ENCODE measurements at regions not wholly inside any gene's neighbourhood (a gene's known extent, or its start where the extent isn't known, plus 50 kb on each side); places are given as distances from the start of the nearest gene placed in this dataset.

- DNase-seq, result no peak
Observed at GRCh38 chr6:40791004-40791403, 203.8 kb upstream of the LRFN2 start.

- DNase-seq, result no peak
Observed at GRCh38 chr6:40788661-40789655, 201.8 kb upstream of the LRFN2 start.

GRCh38 chr6:40782355-40782754, 195.2 kb upstream of the LRFN2 start:
- no peak for DNase-seq

- no peak for DNase-seq
Observed at GRCh38 chr6:40780637-40781036, 193.5 kb upstream of the LRFN2 start.

GRCh38 chr6:40779409-40779808, 192.2 kb upstream of the LRFN2 start:
- no peak for DNase-seq

- DNase-seq, result no peak
Observed at GRCh38 chr6:40778918-40779317, 191.8 kb upstream of the LRFN2 start.

- no peak for DNase-seq
Observed at GRCh38 chr6:40778196-40778595, 191.0 kb upstream of the LRFN2 start.

GRCh38 chr6:40774932-40775331, 187.8 kb upstream of the LRFN2 start:
- no peak for DNase-seq

GRCh38 chr6:40770794-40771193, 183.6 kb upstream of the LRFN2 start:
- DNase-seq, result no peak

GRCh38 chr6:40764726-40765125, 177.6 kb upstream of the LRFN2 start:
- DNase-seq, result no peak

GRCh38 chr6:40762981-40763380, 175.8 kb upstream of the LRFN2 start:
- DNase-seq, result no peak

GRCh38 chr6:40760887-40761286, 173.7 kb upstream of the LRFN2 start:
- DNase-seq, result no peak

- DNase-seq, result no peak
Observed at GRCh38 chr6:40759838-40760237, 172.7 kb upstream of the LRFN2 start.

GRCh38 chr6:40759264-40759663, 172.1 kb upstream of the LRFN2 start:
- no peak for DNase-seq

GRCh38 chr6:40755749-40756452, 168.7 kb upstream of the LRFN2 start:
- DNase-seq, result no peak

GRCh38 chr6:40755046-40755681, 168.0 kb upstream of the LRFN2 start:
- no peak for DNase-seq

GRCh38 chr6:40754461-40755045, 167.4 kb upstream of the LRFN2 start:
- no peak for DNase-seq

- DNase-seq, result no peak
Observed at GRCh38 chr6:40753675-40754448, 166.7 kb upstream of the LRFN2 start.

GRCh38 chr6:40753048-40753447, 165.9 kb upstream of the LRFN2 start:
- DNase-seq, result no peak

GRCh38 chr6:40744835-40745234, 157.7 kb upstream of the LRFN2 start:
- no peak for DNase-seq

- no peak for DNase-seq
Observed at GRCh38 chr6:40743690-40744446, 156.7 kb upstream of the LRFN2 start.

- no peak for DNase-seq
Observed at GRCh38 chr6:40743226-40743625, 156.1 kb upstream of the LRFN2 start.

All from NCI-H2029 treated with DMSO at 0.1 percent for 48 hours (cell line).